Cardiac fibroblast (primary cell): ENCODE measurements at regions not wholly inside any gene's neighbourhood (a gene's known extent, or its start where the extent isn't known, plus 50 kb on each side); places are given as distances from the start of the nearest gene placed in this dataset.
A peak's percentile ranks its signal among the peaks of the same experiment; 100 is the strongest.

Experiments
- DNase-seq, 2 donors: peaks; one replicate each; pipeline versions ENCODE4 v3.0.0 to v3.0.0-alpha.2; 2010; ENCODE audit warnings: low read depth in 2 of 2
- H3K4me3 ChIP-seq, 2 donors: replicated peaks in 1 of 2; 1 replicate in 1 of 2; 2 replicates in 1 of 2; pipeline ENCODE4 v1.5.1; 2011; ENCODE audit warnings: low read depth in 2 of 2, low read length in 2 of 2, mild to moderate bottlenecking in 2 of 2, moderate library complexity in 1 of 2
- CTCF ChIP-seq: IDR thresholded peaks from one replicate; pipeline ENCODE4 v1.5.1; 2011; ENCODE audit warnings: low read depth, mild to moderate bottlenecking, low read length, inconsistent platforms

GRCh38 chrX:68902706-68903504 is 74.1 kb downstream of the EFNB1 start:
- no peak for TF ChIP-seq CTCF
- no peak overlapping the region for H3K4me3 ChIP-seq
- DNase-seq = peak; percentile 8 to 15

- TF ChIP-seq CTCF = no peak
- no peak for DNase-seq
Observed at GRCh38 chrX:68901519-68901918, 72.7 kb downstream of the EFNB1 start.

GRCh38 chrX:68898598-68898997 is 69.8 kb downstream of the EFNB1 start:
- no peak for DNase-seq
- TF ChIP-seq CTCF = no peak
- no peak overlapping the region for H3K4me3 ChIP-seq

More at GRCh38 chrX:68901519-68901918, 72.7 kb downstream of the EFNB1 start:
- no peak overlapping the region for H3K4me3 ChIP-seq

- TF ChIP-seq CTCF = no peak
- H3K4me3 ChIP-seq = no peak overlapping the region
- DNase-seq = no peak
Observed at GRCh38 chrX:68897118-68897945, 68.5 kb downstream of the EFNB1 start.

GRCh38 chrX:68896581-68896980 is 67.8 kb downstream of the EFNB1 start:
- TF ChIP-seq CTCF = no peak
- H3K4me3 ChIP-seq = no peak overlapping the region
- DNase-seq = no peak

GRCh38 chrX:68895778-68896177 is 67.0 kb downstream of the EFNB1 start:
- no peak overlapping the region for H3K4me3 ChIP-seq
- TF ChIP-seq CTCF = no peak
- DNase-seq = peak in 1 of 2 donors; percentile 11
